Dendritic cell treated with granulocyte-macrophage colony-stimulating factor and Interleukin-4, amounts not matched to agents 40 ng/mL and 50 ng/mL, for 4 days (primary cell): ENCODE measurements at regions not wholly inside any gene's neighbourhood (a gene's known extent, or its start where the extent isn't known, plus 50 kb on each side); places are given as distances from the start of the nearest gene placed in this dataset.
"Not testable (repeated sequence)": the region's sequence is repeated elsewhere in the genome, so short reads cannot be mapped to it uniquely, and the experiment has no call there.

Source experiments
- H3K27ac Mint-ChIP-seq: one replicate; pipeline ENCODE4 v1.8.0; 2022; ENCODE audit warnings: mild to moderate bottlenecking, mixed read lengths
- H3K27me3 Mint-ChIP-seq: one replicate; pipeline ENCODE4 v1.8.0; 2022; ENCODE audit warnings: mild to moderate bottlenecking, mixed read lengths
- H3K36me3 Mint-ChIP-seq: one replicate; pipeline ENCODE4 v1.8.0; 2022; ENCODE audit warnings: low read depth, mixed read lengths
- H3K4me1 Mint-ChIP-seq: one replicate; pipeline ENCODE4 v1.8.0; 2022; ENCODE audit warnings: low read depth, mixed read lengths
- H3K4me3 Mint-ChIP-seq: one replicate; pipeline ENCODE4 v1.8.0; 2022; ENCODE audit warnings: mild to moderate bottlenecking, moderate library complexity, mixed read lengths
- H3K9me3 Mint-ChIP-seq: one replicate; pipeline ENCODE4 v1.8.0; 2022; ENCODE audit warnings: mixed read lengths
- intact Hi-C: fragments of 100-400 bp; cut with micrococcal nuclease; formaldehyde crosslinking; loops from one replicate; pipeline ENCODE4 v1.15.0; 2022

DNA sequence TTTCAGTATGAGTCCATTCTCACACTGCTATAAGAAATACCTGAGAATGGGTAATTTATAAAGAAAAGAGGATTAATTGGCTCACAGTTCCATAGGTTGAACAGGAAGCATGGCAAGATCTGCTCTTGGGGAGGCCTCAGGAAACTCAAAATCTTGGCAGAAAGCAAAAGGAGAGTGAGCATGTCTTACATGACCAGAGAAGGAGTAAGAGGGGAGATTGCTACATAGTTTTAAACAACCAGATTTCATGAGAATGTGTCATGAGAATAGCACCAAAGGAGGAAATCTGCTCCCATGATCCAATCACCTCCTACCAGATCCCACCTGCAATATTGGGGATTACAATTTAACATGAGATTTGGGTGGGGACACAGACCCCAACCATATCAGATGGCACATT lies 672.4 kb downstream of the HTR1B start:
- Mint-ChIP-seq H3K27me3 (no peaks in the 10 kb centered on the region), H3K36me3 (no peaks in the 10 kb centered on the region), H3K4me1 (no peaks in the 10 kb centered on the region), H3K27ac (no peak overlapping the region), H3K9me3 (peaks cover 18% of the 10 kb centered on the region), H3K4me3 (no peak overlapping the region)
- intact Hi-C loops: no loop called here

DNA sequence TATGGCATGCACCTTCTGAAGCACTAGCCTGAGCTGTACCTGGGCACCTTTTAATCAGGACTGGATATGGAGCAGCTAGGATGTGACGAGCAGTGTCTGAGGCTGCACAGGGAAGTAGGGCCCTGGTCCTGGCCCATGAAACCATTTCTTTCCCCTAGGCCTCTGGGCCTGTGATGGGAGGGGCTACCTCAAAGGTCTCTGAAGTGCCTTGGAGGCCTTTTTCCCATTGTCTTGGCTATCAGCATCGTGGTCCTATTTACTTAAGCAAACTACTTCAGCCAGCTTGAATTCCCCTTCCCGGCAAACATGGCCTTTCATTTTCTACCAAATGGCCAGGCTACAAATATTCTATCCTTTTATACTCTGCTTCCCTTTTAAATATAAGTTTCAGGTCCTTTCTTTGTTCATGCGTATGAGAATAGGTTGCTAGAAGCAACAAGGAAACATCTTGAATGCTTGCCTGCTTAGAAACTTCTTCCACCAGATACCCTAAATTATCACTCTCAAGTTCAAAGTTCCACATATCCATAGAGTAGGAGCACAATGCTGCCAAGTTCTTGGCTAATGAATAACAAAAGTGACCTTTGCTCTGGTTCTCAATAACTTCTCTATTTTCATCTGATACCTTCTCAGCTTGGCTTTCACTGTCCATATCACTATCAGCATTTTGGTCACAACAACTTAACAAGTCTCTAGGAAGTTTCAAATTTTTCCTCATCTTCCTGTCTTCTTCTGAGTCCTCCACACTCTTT lies 673.1 kb downstream of the HTR1B start:
- Mint-ChIP-seq H3K4me1 (no peaks in the 10 kb centered on the region), H3K4me3 (no peak overlapping the region), H3K36me3 (no peaks in the 10 kb centered on the region), H3K27ac (no peak overlapping the region), H3K27me3 (no peaks in the 10 kb centered on the region), H3K9me3 (peaks cover 22% of the 10 kb centered on the region)
- intact Hi-C loops: no loop called here

GRCh38 chr6:76789580-76789979 lies 673.7 kb downstream of the HTR1B start:
- Mint-ChIP-seq H3K27ac (no peak overlapping the region), H3K4me3 (no peak overlapping the region), H3K27me3 (no peaks in the 10 kb centered on the region), H3K9me3 (peaks cover 28% of the 10 kb centered on the region), H3K36me3 (no peaks in the 10 kb centered on the region), H3K4me1 (no peaks in the 10 kb centered on the region)
- intact Hi-C loops: no loop called here

GRCh38 chr6:76788155-76788554 lies 675.1 kb downstream of the HTR1B start:
- Mint-ChIP-seq H3K4me1 (no peaks in the 10 kb centered on the region), H3K27me3 (no peaks in the 10 kb centered on the region), H3K27ac (no peak overlapping the region), H3K4me3 (no peak overlapping the region), H3K9me3 (peaks cover 33% of the 10 kb centered on the region), H3K36me3 (no peaks in the 10 kb centered on the region)
- intact Hi-C loops: no loop called here

DNA sequence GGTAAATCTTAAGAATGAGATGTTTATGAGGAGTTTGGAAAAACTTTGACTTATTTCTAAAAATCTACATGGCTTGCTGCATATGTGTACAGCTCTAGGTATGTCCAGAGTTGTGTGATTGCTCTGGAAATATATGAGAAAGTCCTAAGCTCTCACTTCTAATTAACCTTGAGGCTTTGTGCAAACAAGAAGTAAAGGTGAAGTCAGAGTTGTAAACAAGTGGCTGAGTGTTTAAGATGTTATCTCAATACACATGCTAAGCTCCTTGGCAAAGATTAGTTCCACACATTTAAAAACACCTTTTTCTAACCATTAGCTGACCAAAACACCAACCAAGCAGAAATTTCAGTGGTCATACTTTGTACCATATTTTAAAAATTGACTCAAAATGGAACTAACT lies 684.2 kb downstream of the HTR1B start:
- no peaks in the 10 kb centered on the region for H3K4me1 Mint-ChIP-seq
- no peak overlapping the region for H3K4me3 Mint-ChIP-seq
- no peaks in the 10 kb centered on the region for H3K36me3 Mint-ChIP-seq
- intact Hi-C loops: no loop called here
- no peaks in the 10 kb centered on the region for H3K27me3 Mint-ChIP-seq
- no peak overlapping the region for H3K27ac Mint-ChIP-seq
- H3K9me3 Mint-ChIP-seq: no peaks in the 10 kb centered on the region

- Mint-ChIP-seq H3K27ac (no peak overlapping the region), H3K4me1 (no peaks in the 10 kb centered on the region), H3K27me3 (no peaks in the 10 kb centered on the region), H3K9me3 (peaks cover 9% of the 10 kb centered on the region), H3K36me3 (no peaks in the 10 kb centered on the region), H3K4me3 (no peak overlapping the region)
- intact Hi-C loops: no loop called here
Observed at GRCh38 chr6:76776876-76777275, 686.4 kb downstream of the HTR1B start.

DNA sequence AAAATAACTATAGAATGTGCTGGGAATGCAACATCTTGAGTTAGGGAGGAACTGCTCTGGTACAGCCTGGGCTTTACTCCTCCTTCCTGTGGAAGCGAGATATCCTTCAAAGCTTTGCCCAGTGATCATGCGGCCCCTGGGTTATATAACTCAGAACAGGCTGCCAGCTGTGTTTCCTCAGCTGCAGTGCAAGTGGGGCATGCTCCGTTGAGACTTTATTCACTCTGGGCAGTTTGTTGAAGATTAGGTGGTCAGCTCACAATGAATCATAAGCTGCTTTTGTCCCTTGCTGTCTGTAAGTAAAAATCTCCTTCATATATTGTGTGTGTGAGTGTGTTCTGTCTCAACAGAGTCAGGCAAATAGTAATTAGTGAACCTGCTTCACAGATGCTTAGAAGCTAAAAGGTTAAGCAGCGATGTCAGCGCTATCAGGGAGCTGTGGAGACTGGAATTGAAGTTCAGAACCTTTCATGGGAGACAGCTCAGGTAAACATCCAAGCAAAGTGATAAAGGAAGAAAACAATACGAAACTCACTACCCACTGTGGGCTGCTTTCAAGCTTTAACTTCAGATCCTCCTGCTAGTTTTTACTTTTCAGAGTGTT lies 688.4 kb downstream of the HTR1B start:
- Mint-ChIP-seq H3K4me3 (no peak overlapping the region), H3K4me1 (no peaks in the 10 kb centered on the region), H3K9me3 (peaks cover 9% of the 10 kb centered on the region), H3K36me3 (no peaks in the 10 kb centered on the region), H3K27me3 (no peaks in the 10 kb centered on the region), H3K27ac (no peak overlapping the region)
- intact Hi-C loops: no loop called here

GRCh38 chr6:76772951-76773350 lies 690.3 kb downstream of the HTR1B start:
- H3K36me3 Mint-ChIP-seq: no peaks in the 10 kb centered on the region
- H3K4me1 Mint-ChIP-seq: no peaks in the 10 kb centered on the region
- no peaks in the 10 kb centered on the region for H3K27me3 Mint-ChIP-seq

DNA sequence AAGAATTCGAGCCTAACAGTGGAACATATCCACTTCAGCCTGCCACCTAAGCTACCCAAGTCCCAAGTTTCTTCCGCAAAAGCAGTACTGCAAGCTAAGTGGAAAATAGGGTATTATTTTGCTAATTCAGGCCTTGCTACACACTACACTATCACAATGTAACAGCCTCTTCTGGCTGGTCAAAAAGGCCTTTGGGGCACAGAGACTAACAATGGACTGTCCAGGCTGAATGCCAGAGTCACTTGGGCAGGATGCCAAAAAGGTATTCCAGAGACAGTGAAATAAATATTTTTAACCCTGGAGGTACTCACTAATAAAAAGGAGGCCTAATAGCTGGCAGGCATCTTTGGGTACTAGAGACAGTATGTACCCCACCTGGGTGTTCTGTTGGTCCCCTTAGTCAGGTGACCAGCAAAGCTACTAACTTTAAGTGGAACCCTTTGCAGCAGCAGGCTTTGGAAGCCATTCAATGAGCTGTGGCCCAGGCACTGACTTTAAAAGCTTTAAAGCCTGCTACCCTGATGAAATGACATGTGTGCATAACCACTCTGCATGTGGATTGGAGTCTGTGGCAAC lies 692.1 kb downstream of the HTR1B start:
- Mint-ChIP-seq H3K9me3 (peaks cover 18% of the 10 kb centered on the region), H3K4me3 (no peak overlapping the region), H3K27me3 (no peaks in the 10 kb centered on the region)

More at GRCh38 chr6:76772951-76773350, 690.3 kb downstream of the HTR1B start:
- Mint-ChIP-seq H3K9me3 (peaks cover 18% of the 10 kb centered on the region), H3K27ac (no peak overlapping the region), H3K4me3 (no peak overlapping the region)
- intact Hi-C loops: no loop called here

DNA sequence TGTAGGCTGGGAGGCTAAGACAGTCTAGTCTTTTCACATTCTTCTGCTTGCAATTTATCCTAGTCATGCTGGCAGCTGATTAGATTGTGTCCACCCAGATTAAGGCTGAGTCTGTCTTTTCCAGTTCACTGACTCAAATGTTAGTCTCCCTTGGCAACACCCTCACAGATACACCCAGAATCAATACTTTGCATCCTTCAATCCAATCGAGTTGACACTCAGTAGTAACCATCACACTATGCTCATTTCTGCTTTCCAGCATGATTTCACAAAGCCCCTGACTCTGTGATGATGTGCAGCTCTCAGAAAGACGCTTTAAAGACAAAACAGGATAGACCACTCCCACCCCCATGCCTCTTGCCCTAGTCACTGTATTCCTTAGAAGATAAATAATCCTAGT lies 693.0 kb downstream of the HTR1B start:
- no peak overlapping the region for H3K27ac Mint-ChIP-seq
- H3K36me3 Mint-ChIP-seq: no peaks in the 10 kb centered on the region
- H3K4me1 Mint-ChIP-seq: no peaks in the 10 kb centered on the region
- H3K4me3 Mint-ChIP-seq: no peak overlapping the region
- intact Hi-C loops: no loop called here
- peaks cover 18% of the 10 kb centered on the region for H3K9me3 Mint-ChIP-seq
- H3K27me3 Mint-ChIP-seq: no peaks in the 10 kb centered on the region

More for the DNA sequence above, 692.1 kb downstream of the HTR1B start:
- intact Hi-C loops: no loop called here
- Mint-ChIP-seq H3K27ac (no peak overlapping the region), H3K36me3 (no peaks in the 10 kb centered on the region), H3K4me1 (no peaks in the 10 kb centered on the region)

- Mint-ChIP-seq H3K36me3 (no peaks in the 10 kb centered on the region), H3K4me3 (no peak overlapping the region), H3K9me3 (peaks cover 18% of the 10 kb centered on the region), H3K27ac (no peak overlapping the region), H3K4me1 (no peaks in the 10 kb centered on the region), H3K27me3 (no peaks in the 10 kb centered on the region)
- intact Hi-C loops: no loop called here
Observed at GRCh38 chr6:76768556-76768955, 694.7 kb downstream of the HTR1B start.

DNA sequence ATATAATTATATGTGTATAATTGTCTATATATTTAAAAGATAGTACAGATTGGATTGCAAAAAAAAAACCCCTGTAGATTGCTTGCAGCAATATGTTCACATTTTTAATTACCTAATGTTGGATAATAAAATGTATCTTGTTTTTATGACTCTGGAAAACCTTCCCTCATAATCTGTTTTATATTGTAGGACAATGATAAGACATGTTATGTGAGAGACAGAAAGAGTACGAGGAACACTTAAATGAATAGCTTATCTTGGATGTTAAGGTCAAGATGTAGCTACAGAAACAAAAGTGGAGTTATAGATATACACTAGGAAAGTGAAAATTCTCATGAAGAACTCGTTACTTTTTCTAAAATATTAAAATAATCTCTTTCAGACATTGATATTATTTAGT lies 691.6 kb upstream of the IMPG1 start:
- intact Hi-C loops: no loop called here
- no peak overlapping the region for H3K27ac Mint-ChIP-seq
- H3K36me3 Mint-ChIP-seq: no peaks in the 10 kb centered on the region
- no peaks in the 10 kb centered on the region for H3K4me1 Mint-ChIP-seq
- peaks cover 28% of the 10 kb centered on the region for H3K9me3 Mint-ChIP-seq
- no peaks in the 10 kb centered on the region for H3K27me3 Mint-ChIP-seq
- no peak overlapping the region for H3K4me3 Mint-ChIP-seq

GRCh38 chr6:76752841-76753240 lies 680.4 kb upstream of the IMPG1 start:
- H3K4me3 Mint-ChIP-seq: no peak overlapping the region
- no peaks in the 10 kb centered on the region for H3K27me3 Mint-ChIP-seq
- intact Hi-C loops: no loop called here
- H3K27ac Mint-ChIP-seq: no peak overlapping the region
- no peaks in the 10 kb centered on the region for H3K4me1 Mint-ChIP-seq
- H3K36me3 Mint-ChIP-seq: no peaks in the 10 kb centered on the region
- peaks cover 69% of the 10 kb centered on the region for H3K9me3 Mint-ChIP-seq

DNA sequence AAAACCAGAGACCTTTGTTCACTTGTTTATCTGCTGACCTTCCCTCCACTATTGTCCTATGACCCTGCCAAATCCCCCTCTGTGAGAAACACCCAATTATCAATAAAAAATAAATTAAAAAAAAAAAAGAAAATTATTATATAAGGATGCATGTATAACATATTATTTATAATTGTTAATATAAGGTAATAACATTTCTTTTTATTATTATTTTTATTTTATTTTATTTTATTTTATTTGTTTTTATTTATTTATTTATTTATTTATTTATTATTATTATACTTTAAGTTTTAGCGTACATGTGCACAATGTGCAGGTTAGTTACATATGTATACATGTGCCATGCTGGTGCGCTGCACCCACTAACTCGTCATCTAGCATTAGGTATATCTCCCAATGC lies 672.9 kb upstream of the IMPG1 start:
- H3K4me3 Mint-ChIP-seq, H3K36me3 Mint-ChIP-seq, H3K27me3 Mint-ChIP-seq, H3K4me1 Mint-ChIP-seq, H3K27ac Mint-ChIP-seq, intact Hi-C loops: not testable (repeated sequence)
- H3K9me3 Mint-ChIP-seq: peaks cover 53% of the 10 kb centered on the region
